Fibroblast of the conjunctiva (primary cell): ENCODE measurements at regions not wholly inside any gene's neighbourhood (a gene's known extent, or its start where the extent isn't known, plus 50 kb on each side); places are given as distances from the start of the nearest gene placed in this dataset.

Experiments
- DNase-seq: peaks from one replicate; pipeline ENCODE4 v3.0.0-alpha.2; 2010; ENCODE audit warnings: low read depth

GRCh38 chr7:35536396-35536826 is 158.5 kb downstream of the HERPUD2 start:
- DNase-seq: no peak

DNA sequence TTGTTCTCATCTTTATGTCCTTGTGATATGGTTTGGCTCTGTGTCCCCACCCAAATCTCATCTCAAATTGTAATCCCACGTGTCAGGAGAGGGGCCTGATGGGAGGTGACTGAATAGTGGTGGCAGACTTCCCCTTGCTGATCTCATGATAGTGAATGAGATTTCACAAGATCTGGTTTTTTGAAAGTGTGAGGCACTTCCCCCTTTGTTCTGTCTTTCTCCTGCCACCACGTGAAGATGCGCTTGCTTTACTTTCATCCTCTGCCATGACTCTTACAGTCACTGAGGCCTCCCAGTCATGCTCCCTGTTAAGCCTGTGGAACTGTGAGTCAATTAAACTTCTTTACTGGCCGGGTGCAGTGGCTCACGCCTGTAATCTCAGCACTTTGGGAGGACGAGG is 161.0 kb downstream of the HERPUD2 start:
- no peak for DNase-seq

DNA sequence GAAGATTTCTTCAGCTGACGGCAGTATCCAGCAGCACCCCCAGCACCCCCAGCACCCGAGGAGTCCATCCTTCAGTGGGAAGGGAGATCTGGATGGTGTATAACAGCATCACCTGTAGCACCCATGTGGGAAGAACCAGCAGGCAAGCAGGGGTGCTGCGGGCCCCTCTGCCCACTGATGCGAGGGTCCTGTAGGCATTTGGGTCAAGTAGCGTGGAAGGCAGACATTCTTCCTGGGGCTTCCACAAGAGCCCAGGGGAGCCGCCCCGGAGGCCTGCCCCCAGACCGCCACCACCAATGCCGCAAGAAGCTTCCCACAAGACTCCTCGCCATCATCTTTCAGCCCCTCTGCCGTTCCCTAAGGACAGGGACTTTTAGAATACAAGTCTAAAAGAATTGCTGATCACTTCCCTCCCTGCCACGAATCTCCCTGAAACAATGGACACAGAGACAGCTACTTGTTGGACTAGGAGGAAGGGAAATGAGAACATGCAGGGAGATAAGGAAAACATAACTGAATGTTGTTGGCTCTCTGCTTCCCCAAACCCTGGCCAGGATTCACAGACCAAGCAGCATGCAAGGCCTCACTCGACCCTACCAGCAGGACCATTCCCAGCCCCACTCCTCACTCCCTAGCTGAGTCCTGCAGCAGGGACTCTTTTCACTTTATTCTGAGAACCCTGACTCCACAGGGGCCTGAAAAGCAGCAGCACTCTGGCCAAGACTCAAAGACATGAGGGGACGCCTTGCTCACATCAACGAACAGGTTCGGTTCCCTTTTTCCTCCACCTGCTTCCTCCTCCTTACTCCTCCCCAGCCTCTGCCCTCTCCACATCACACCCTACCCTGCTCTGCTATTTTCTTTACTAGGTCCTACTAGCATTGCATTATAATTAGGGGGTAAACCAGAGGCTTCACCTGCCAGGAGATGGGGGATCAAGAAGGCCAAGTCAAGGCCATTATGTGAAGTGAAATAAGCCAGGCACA is 164.5 kb downstream of the HERPUD2 start:
- DNase-seq: no peak

DNA sequence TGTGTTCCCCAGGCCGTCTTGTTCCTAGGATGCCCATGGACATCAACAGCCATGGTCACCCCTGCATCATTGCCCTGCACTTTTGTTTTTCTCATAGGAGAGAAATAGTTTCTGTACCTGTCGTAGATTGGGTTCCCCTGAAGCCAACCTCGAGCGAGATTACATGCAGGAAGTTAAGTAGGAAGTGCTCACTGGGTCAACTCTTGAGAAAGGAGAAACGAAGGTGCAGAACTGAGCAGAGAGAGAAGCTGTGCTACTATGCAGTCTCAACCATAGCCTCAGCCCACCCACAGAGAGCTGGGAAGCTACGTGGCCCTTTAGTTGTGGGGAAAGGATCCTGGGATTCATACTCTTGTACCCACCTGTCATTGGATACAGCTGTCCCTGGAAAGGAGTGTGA is 165.2 kb downstream of the HERPUD2 start:
- DNase-seq: no peak

DNA sequence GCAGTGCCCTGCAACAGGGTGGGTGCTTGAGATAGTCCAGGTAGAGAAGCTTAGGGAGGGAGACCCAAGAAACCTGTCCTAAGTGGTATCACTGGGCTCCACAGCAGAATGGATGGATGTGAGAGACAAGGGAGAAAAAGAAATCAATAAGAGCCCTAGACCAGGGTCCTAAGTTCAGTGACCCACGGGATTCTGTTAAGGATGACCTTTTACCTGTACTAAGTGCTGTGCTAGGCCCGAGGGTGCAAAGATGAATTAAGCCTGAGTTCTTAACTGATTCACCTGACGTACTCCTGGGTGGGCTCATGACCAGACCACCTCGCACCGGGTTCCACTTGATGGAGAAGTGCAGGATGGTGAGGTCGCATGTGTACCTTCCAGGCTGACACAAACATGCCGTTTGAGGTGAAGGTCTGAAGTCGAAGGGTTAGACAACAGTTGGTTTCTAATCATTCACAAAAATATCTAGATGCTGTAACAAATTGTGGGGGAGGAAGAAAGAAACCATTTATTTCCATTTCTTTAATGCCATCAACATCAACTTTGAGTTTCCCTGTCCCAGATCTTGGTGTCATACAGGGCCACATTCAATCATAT is 166.5 kb downstream of the HERPUD2 start:
- DNase-seq: no peak

GRCh38 chr7:35526645-35527044 is 168.3 kb downstream of the HERPUD2 start:
- DNase-seq: no peak

DNA sequence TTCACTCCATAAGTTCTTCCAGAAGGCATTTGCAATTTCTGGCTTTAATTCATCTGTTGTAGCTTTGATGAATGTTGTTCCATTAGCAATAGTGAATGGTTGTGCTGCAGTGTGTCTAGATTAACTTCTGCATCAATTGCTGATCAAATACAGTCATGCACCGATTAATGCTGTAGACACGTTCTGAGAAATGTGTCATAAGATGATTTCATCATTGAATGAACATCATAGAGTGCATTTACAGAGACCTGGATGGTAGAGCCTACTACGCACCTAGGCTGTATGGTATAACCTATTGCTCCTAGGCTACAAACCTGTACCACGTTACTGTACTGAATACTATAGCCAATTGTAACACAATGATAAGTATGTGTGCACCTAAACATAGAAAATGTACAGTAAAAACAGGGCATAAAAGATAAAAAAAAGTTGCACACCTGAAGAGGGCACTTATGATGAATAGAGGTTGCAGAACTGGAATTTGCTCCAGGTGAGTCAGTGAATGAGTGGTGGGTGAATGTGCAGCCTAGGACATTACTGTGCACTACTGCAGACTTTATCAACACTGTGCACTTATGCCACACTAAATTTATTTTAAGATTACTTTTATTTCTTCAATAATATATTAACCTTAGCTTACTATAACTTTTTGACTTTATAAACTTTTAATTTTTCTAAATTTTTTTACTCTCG is 170.7 kb downstream of the HERPUD2 start:
- DNase-seq: no peak

GRCh38 chr7:35523292-35523691 is 171.6 kb downstream of the HERPUD2 start:
- no peak for DNase-seq

DNA sequence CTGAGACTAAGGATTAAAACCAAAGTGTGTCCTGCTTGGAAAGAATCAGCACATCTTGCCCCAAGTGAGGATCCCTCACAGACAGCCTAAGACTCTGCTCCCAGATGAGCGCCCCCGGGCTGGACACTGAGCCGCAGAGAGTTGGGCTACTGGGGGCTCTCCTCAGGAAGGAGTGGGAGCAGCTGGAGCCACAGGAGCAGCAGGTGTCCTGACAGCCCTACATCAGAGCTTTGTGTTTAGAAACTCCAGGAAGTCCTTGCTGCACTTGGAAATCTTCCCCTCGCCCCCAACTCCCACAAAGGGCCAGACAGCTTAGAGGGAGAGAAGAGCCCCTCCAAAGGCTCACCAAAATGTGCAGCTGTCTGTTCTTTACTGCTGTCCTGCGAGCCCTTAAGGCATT is 172.2 kb downstream of the HERPUD2 start:
- DNase-seq: no peak

- DNase-seq: no peak
Measured at GRCh38 chr7:35521941-35522340, 173.0 kb downstream of the HERPUD2 start.

DNA sequence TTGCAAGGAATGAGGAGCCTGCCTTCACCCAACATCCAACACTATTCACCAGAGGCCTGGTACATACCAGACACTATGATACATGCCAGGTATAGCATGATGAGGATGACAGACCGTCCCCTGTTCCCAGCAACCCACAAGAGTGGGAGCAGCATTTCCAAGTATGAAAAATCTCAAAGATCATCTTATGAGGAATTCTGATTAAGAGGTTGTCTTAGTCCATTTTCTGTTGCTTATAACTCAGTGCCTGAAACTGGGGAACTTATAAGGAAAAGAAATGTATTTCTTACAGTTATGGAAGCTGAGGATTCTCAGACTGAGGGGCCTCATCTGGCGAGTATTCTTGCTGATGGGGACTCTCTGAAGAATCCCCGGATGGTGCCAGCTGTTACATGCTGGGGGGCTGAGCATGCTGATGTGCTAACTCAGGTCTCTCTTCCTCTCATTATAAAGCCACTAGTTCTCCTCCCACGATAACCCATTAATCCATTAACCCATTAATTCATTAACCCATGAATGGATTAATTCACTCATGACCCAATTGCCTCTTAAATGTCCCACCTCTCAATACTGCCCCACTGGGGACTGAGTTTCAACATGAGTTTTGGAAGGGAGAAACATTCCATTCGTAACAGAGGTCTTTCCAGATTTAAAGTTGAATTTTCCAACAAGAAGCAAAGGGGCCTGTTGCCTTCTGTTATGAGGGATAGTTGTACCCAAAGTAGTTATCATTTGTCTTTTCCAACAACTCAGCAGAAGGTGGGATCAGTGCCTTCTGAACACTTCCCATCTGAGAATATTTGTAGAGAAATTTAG is 173.9 kb downstream of the HERPUD2 start:
- DNase-seq: no peak

DNA sequence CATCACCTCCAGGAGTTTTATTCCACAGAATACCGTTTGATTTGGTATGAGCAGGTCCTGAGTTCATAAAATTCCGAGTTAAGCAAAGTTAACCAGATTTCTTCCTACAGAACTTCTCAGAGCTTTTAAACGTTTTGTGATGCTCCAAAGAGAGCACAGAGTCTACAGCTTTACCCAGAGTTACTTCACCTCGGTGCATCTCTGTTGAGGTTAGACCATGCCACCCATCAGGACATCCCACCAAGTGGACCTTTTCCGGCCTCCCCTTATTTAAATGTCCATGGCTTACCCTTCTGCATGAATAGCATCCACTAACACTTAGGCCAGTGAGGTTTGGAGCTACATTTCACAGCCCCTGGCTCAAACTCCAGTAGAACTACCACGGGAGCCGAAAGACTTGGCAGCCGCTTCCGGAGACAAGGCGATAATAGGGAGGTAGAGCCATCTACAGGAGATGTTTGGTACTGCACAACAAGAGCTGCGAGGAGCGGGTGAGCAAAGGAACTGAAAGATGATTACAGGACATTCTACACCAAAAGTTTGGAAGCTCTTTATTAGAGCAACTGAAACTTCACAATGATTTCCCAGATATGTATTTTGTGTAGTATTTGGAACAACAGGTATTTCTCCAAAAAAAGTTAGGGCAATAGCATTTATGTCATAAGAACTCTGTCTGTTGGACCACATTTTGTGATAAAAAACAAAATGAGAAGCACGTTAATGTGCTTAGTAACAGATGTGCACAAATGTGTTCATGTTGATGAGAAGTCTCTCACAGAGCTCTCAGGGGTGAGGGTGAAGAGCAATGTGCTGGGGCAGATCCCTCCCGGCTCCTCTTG is 174.7 kb downstream of the HERPUD2 start:
- peak; percentile 50 for DNase-seq

DNA sequence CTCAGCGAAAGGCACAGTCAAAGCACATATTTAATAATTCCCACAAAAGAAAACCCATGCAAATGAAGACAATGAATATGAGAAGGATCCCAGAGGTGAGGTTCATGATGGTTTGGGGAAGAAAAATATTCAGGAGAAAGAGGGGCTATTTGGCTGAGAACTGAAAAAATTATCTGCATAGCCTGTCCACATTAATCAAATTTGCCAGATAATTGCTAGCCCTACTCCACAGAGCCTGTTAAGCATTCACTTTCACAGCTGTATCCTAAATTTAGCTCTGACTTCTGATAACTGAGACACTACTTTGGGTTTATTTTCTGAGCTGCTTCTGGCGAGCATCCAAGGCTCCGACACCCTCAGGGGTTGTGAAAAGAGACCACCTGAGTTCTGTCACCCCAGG is 176.2 kb downstream of the HERPUD2 start:
- DNase-seq: no peak

DNA sequence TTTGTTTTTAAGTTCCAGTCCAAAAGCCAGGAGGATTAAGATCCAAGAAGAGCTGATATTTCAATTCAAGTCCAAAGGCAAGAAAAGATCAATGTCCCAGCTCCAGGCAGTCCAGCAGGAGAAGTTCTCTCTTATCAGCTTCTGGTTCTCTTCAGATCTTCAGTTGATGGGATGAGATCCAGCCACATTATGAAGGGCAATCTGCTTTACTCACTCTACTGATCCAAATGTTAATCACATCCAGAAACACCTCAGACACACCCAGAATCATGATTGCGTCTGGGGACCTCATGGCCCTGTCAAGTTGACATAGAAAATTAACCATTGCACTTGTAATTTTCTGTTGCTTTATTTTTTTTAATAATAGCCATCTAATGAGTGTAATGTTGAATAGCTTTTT is 178.4 kb downstream of the HERPUD2 start:
- no peak for DNase-seq

GRCh38 chr7:35513828-35514227 is 181.1 kb downstream of the HERPUD2 start:
- no peak for DNase-seq

DNA sequence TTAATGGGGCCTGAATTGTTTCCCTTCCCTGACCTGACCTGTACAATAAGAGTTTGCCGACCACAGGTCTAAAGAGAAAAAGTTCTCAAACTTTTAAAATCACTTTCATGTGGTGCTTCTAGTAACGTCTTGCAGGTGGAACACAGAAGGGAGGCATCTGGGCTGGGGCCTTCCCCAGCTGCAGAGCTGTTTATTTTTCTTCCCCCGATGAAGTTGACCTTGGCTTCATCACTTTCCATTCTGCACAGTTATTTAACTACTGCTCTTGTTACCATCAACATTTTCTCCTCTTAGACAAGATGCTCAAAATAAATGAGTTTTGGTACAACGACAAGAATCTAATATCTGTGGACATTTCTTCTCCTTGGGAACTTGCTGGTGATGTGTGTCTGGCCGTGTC is 181.7 kb downstream of the HERPUD2 start:
- no peak for DNase-seq

DNA sequence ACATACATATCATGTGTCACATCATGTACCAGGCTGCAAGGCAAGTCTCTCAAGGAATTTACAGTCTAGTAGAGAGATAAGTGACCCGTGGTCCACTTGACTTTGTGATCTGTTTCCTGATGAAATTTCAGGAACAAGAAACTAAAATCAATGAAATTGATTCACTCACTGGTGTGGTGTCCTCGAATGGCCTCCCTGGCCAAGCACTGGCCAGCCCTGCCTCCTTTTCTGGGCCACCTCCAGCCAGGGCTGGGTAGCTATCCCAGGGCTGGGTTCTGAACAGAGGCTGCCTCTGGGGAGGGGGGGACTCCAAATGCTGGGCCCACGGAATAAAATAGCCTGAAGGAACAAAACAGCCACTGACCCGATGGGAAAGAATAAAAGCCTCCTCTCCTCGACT is 182.2 kb downstream of the HERPUD2 start:
- DNase-seq: no peak

GRCh38 chr7:35508623-35509400 is 186.1 kb downstream of the HERPUD2 start:
- no peak for DNase-seq

DNA sequence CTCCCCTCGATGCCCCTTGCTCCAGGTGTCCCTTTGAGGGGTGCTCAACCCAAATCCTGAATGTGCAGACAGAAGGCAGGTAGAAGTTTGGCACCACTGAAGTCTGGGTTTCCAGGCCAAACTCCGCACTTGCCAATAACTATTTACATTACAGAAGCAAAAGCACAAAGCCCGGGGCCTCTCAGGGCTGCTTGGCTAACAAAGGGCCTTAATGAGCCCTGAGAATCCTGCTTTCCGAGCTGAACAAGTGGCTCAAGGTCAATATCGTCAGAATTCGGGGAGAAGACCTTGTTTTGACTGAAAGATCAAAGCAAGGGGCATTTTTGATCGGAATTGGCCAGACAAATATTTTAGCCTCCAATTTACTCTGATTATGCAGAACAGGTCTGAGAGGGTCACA is 189.9 kb downstream of the HERPUD2 start:
- DNase-seq: no peak

- DNase-seq: no peak
Measured at GRCh38 chr7:35504365-35504764, 190.6 kb downstream of the HERPUD2 start.
